NK-92 (cell line): ENCODE measurements at regions not wholly inside any gene's neighbourhood (a gene's known extent, or its start where the extent isn't known, plus 50 kb on each side); places are given as distances from the start of the nearest gene placed in this dataset.
"Not testable (repeated sequence)": the region's sequence is repeated elsewhere in the genome, so short reads cannot be mapped to it uniquely, and the experiment has no call there.

Experiments
- DNase-seq: peaks from one replicate; lab custom pipeline; 2025; ENCODE audit not compliant: unreplicated experiment; lab: John Stamatoyannopoulos, UW

DNA sequence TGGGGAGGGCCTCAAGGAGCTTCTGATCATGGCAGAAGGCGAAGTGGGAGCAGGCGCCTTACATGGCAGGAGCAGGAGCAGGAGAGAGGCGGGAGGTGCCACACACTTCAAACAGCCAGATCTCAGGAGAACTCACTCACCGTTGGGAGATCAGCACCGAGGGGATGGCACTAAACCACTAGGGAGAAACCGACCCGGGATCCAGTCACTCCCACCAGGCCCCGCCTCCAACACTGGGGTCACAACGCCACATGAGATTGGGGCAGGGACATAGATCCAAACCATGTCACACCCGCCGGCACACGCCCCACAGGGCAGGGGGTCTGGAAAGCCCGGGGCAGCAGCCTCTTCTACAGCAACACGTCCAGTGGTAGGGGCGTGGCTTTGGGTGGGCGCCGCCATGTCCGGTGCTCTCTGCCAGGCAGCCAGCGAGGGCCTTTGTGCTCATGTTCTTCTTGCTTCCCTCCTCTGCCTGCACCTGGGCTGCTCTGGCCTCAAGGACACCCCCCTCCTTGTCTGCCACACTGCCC is 233.8 kb upstream of the SHH start:
- no peak for DNase-seq

DNA sequence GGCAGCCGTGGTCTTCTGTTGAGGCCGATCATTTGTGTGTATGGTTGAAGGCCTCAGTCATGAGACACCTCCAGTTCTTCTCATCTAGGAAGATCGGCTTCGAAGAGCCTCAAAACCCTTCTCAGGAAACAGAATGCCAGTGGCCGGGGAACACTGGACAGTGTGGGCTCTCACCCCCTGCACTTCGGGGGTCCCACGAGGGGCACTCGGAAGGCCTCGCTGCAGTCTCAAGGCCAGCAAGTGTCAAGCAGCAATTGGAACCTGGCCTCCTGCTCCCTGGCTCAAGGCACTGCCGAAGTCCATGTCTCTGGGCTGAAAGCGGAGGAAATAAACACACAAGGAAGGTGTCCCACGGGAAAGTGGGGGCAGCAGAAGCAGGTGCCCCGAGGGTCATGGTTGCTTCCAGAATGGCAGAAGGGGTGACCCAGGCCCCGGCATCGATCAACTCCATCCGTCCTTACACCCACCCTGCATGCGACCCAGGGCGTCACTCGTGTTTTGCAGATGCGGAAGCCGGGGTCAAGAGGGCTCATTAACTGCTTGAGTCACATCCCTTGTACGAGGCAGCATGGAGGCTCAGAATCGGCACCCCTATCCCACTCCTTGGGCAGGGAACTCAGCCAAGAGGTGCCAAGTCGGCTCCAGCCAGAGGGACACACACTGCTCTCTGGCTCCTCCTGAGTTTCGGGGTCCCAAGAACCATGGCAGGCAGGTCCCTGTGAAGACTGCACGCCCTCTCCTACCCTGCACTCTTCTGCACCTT is 231.3 kb upstream of the SHH start:
- no peak for DNase-seq

DNA sequence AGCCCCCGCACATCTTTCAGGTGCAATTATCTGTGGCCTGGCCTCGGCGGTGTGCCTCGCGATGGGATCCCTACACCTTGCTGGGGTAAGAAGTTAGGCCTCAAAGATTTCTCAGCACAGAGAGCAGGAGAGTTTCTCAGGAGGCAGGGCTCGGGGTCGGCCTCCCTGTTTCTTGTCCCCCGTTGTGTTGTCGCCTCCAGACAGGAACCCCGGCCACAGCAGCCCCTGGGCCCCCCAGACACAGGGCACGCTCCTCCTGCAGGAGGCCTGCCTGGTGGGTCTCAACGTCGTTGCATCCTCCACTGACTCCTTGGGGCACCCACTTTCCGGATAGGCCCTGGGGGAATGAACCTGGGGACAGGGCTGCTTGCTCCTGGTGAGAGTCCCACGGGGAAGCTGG is 229.1 kb upstream of the SHH start:
- DNase-seq: no peak

DNA sequence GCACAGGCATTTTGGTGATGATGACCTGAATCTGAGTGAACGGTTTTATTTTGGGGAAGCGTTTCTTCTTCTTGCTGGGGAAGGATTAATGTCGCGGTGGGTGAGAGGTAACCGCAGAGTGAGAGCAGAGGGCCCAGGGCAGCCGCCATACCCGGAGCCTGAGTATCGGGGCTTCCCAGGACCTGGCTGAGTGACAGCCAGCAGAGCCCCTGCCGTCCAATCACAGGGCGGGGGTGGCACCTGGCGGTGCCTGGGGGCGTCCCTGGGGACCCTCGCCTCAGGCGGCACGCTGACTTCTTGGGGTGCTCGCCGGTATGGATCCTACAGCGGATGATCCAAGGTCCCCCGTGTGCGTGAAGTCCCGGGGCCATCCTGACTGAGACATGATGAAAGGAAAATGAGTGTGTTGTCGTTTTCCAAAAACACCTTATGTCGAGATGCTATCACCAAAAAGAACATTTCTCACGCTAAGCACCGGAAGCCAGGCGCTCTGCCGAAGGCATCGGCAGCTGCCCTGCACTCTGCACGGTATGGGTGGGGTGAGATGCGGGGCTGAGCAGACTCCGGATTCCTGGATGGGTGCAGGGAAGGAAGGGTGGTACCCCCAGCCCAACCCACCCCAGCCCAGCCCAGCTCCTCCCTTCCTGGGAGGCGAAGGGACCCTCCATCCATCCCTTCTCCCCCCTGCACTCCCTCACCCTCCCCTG is 227.9 kb upstream of the SHH start:
- no peak for DNase-seq

DNA sequence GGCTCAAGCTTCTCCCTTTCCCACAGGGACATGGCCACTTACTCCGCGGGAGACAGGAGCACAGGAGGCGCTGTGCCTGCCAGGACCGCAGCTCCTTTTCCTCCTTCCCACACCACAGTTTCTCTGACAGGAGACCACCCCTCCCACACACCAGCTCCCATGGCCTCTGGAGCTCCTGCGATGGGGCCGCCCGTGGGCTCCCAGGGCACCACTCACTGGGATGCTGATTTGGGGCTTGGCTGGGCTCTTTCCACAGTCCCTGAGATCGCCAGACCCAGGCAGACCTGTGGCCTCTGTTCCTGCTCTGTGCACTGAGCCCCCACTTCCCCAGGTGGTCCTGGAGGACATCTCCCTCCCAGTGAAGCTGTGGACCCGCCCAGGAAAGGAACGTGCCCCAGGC is 226.9 kb upstream of the SHH start:
- no peak for DNase-seq

DNA sequence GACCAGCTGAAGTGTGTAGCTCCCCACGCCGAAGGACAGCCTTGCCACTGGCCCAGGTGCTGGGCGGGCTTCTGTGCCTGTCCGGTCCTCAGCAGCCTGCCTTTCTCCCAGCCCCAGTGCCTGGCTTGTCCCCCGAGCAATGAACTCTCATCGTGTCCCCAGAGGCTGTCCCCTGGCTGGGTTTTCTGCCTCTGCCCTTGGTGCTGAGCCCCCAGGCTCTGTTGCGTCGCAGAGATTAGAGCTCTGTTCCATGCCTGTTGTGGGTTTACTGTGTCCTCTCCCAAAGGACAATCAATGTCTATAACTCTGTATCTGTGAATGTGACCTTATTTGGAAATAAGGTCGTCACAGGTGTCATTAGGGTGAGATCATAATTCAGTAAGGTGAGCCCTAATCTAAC is 226.1 kb upstream of the SHH start:
- no peak for DNase-seq

DNA sequence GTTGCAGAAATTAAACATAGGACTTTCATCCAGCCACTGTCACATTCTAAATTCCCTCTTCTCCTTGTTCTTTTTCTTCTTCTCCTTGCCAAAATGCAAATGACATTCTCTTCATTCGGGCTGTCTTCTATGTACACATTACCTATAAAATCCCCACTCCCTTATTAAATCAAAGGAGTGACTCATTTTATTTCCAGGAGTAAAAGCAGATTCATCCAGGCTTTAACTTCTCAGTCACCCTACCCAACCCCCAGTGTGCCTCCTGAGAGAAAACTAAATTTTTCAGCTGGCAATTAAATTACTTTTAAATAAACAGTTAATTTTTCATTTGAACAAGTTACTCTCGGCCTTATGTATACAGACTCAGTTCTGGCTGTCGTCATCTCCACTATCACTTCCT is 223.9 kb upstream of the SHH start:
- DNase-seq: no peak

DNA sequence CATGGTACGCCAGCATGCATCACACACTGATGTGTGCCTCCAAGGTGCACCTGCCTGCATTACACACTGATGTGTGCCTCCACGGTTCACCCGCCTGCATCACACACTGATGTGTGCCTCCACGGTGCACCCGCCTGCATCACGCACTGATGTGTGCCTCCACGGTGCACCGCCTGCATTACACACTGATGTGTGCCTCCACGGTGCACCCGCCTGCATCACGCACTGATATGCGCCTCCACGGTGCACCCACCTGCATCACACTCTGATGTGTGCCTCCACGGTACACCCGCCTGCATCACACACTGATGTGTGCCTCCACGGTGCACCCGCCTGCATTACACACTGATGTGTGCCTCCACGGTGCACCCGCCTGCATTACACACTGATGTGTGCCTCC is 223.1 kb upstream of the SHH start:
- not testable (repeated sequence) for DNase-seq

DNA sequence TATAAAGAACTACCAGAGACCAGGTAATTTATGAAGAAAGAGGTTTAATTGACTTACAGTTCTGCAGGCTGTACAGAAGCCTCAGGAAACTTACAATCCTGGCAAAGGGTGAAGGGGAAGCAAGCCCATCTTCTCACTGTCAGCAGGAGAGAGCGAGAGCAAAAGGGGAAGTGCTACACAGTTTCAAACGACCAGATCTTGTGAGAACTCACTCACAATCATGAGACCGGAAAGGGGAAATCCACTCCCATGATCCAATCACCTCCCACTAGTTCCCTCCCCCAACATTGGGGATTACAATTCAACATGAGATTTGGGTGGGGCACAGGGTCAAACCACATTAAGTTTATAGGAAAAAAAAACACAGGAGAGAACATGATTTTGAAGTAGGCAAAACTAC is 222.1 kb upstream of the SHH start:
- DNase-seq: no peak

DNA sequence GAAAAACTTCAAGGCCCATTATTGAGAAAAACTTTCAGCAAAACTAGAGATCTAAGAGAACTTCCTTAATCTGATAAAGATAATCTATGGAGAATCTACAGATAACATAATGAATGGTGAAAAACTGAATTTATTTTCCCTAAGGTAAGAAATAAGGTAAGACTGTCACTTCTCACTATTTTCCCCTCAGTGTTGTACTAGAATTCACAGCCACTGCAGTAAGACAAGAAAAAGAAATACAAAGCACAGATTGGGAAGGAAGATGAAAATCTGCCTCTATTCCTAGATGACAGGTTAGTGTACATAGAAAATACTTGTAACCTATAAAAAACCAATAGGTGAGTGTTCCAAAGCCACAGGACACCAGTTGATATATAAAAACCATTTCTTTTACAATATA is 220.7 kb upstream of the SHH start:
- DNase-seq: no peak

DNA sequence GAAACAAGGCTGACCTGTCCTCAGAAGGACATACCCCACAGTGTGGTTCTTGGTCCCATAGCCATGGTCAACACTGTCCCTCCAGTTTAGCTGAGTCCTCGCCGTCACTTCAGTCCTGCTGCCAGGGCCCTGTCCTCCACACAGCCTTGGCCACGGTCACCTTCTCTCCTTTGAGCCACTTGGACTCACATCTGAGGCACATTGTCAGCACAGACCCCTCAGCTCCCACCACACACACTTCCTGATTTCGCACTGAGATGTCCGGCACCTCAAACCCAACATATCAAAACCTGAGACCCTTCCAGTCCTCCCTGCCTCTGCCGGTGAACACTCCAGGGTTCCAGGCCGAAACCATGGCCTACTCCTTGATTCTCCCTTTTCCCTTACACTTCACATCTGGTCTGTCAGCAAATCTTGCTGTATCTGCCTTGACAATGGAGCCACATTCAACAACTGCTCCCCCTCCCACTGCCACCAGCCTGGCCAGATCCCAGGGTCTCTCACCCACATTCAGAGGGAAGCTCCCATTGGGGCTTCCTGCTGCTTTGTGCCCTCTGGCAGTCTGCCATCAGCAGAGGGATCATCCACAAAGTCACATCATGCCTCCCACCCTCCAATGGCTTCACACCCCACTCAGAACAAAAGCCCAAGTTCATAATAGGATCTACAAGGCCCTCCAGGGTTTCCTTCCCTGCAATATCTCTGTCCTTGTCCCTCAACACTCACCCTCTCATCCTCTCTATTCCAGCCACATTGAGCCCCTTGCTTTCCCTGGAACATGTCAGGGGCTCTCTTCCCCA is 219.6 kb upstream of the SHH start:
- DNase-seq: no peak

DNA sequence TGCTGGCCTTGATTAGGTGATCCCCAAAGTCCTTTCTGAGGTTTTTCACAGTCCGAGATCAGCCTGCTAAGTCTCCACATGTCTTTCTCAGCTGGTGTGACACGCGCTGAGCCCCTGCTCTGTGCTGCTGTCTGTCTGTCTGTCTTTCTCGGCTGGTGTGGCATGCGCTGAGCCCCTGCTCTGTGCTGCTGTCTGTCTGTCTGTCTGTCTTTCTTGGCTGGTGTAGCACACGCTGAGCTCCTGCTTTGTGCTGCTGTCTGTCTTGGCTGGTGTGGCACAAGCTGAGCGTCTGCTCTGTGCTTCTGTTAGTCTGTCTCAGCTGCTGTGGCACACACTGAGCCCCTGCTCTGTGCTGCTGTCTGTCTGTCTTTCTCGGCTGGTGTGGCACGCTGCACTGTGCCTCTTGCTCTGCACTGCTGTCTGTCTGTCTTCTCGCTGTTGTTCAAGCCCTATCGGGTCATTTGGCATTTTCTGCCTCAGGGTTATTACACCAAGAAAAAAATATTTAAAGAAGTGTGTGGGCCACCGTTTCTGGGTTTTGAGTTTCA is 217.3 kb upstream of the SHH start:
- DNase-seq: no peak

DNA sequence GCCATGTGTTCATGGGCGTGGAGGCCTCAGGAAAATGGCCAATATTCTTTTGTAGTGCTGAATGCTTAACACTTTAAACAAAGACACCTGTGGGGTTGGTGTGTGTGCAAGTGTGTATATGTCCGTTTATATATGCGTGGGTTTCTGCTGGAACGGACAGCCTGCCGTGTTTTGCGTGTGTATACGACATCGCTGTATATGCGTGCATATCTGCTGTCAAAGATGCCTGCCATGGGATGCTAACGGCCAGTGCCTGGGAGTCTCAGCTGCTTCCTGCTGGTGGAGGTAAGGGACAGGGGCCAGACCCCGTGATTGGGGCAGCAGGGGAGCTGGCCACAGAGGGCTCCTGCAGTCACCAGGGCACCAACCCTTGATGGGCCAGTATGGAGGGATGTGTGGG is 216.3 kb upstream of the SHH start:
- DNase-seq: no peak

DNA sequence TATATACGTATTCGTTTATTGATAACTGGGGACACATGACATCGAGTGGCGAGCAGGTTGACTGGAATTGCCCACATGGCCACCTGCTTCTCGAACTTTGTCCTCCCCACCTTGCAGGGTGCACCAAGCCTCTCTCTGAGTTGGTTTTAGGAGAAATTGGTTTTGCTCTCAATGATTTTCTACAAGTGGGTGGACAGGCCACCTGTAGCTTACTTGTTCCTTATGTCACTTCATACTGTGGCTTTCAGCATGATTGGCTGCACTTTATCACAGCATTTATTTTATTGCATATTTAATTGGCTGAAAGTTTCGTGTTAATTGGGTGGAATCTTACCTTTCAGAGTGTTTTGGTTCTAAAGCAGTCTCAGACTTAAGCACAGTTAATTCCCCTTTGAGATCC is 215.6 kb upstream of the SHH start:
- no peak for DNase-seq

DNA sequence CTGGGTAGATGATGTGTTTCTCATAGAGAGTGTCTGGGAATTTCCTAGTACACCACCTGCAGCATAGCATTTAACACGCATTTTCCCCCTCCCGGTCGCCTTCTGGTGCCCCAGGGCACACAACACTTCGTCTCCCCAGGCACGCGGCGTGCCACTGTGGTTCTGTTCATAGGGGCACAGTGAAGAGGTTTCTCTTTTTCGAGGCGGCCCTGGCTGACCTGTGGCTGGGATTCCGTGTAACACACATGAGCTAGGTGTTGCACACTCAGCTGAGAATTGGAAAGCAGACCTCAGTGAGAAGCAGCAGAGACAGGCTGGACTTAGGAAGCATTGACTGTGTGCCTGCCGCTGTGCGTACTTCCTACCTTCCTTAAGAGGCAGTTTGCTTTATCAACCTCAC is 214.3 kb upstream of the SHH start:
- DNase-seq: no peak

DNA sequence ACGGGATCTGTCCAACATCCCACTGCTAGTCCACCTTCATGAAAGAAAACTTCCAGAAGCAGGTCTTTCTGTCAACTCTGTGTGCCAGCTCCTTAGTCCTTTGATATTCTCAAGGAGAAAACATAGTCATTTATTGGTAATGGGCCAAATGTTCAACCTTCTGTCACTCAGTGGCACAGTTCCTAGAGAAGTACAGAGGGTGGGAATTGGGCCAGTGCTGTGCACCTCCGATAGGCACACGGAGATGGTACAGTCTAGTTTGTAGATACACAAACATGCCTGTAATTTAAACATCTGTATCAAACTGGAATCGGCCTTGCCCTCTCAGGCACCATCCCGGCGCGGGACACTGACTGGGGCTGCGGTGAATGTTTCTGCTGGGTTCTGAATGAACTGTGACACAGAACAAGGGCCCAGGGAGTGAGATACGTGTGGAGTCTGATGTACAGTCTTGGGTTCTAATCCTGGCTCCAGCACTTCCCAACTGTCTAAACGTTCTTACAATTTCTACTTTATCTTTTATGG is 213.9 kb upstream of the SHH start:
- DNase-seq: no peak

DNA sequence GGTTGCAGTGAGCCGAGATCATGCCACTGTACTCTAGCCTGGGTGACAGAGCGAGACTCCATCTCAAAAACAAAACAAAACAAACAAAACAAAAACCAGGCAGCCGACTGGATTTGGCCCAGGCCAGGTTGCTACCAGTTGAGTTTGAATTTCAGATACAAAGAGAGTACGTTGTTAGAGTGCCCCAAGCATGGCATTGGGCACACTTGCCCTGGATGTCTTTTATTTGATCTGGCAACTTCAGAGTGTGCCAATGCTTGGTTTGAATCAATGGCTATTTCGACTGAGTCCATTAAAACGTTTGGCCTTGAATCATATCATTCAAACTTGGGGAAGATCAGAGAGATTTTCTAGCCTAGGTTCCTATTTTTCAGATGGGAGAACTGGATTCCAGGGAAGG is 213.4 kb upstream of the SHH start:
- no peak for DNase-seq

DNA sequence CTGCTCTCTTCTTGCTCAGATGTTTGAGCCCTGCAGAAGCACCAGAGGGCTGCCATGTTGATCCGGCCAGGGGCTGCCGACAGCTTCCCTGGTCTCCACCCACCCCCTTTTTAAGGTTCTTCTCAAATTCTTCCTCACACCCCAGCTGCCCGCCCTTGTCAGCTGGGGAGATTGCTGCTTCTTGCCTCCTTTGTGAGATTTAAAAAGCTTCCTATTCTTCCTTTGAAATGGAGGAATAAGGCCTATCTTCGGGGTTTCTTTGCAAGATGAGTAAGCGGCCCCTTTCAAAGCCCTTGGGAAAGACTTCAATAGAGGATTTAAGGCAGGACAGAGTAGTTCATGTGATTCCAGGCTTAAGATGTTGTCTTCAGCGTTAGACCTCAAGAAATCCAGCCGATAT is 211.9 kb upstream of the SHH start:
- no peak for DNase-seq

DNA sequence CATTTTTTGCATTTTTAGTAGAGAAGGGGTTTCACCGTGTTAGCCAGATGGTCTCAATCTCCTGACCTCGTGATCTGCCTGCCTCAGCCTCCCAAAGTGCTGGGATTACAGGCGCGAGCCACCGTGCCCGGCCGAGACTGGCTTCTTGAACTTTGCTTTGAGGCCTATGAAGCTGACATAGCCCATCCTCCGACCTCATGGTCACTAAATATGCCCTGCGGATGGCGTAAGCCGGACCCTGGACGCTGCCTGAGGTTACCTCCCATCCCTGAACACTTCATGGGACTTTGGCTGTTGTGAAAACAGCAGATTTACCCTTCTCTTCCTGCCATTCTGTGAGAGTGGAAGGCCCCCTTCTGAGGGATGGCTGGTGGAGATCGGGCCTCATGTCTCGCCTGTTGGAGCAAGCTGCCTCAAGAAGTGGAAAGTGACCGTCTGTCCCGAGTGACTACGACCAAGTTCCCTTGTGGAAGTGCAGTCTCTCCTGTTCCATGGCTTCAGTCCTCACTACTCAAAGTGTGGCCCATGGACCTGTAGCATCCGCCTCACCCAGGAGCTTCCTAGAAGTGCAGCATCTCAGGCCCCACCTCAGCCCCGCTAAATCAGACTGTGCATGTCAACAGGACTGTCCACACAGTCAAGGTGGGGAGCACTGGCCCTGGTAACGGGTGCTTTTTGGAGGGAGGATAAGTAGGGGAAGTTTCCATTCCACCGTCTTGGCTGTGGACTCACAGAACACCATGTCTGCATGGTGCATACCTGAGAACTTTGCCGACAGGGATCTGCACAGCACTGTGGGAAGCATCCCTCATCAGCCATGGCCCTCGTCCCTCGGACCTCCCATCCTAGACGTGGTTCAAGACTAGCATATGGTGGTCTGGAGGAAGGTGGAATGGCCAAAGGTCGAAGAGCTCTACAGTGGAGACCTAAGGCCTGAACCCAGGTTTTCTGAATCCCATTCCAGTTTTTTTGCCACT is 210.5 kb upstream of the SHH start:
- no peak for DNase-seq

DNA sequence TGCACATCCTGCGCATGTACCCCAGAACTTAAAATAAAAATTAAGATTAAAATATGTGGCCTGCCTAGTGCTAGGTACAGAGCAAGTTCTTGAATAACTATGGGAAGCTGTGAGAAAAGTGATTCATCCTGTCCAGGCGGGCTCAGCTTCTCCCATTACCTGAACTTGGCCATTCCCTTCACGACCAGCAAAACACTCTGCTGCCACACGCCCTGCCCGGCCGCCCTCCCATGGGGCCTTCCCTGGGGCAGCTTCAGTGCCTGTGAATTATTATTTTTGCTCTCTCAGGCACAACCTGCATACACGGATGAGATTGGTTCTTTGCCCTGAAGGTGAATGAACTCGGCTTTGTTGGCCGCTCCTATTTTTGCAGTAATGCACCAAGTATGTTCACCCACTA is 209.2 kb upstream of the SHH start:
- no peak for DNase-seq
